ENCODE measurements at regions not wholly inside any gene's neighbourhood (a gene's known extent, or its start where the extent isn't known, plus 50 kb on each side); places are given as distances from the start of the nearest gene placed in this dataset.

- no peak overlapping the region for H3K4me3 ChIP-seq (ENCODE audit: low read depth, low read length)
- TF ChIP-seq POLR2A (IDR thresholded peaks at IDR 0.05; ENCODE audit: extremely low read depth, insufficient read length) (no peak), CTCF (IDR thresholded peaks at IDR 0.05; ENCODE audit: low read depth, low read length) (no peak), MYC (IDR thresholded peaks at IDR 0.05; ENCODE audit: low read depth, low read length) (no peak)
- TF ChIP-seq, protein P1, sequence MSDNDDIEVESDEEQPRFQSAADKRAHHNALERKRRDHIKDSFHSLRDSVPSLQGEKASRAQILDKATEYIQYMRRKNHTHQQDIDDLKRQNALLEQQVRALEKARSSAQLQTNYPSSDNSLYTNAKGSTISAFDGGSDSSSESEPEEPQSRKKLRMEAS (IDR thresholded peaks at IDR 0.05; ENCODE audit: low read depth, low read length): no peak
- DNase-seq (ENCODE audit: low read depth): no peak
Measured at GRCh38 chr5:149432911-149433401, 53.9 kb upstream of the IL17B start.

- no peak for DNase-seq (ENCODE audit: low read depth)
- no peak overlapping the region for H3K4me3 ChIP-seq (ENCODE audit: low read depth, low read length)
- TF ChIP-seq POLR2A (IDR thresholded peaks at IDR 0.05; ENCODE audit: extremely low read depth, insufficient read length): no peak
- no peak for TF ChIP-seq MYC (IDR thresholded peaks at IDR 0.05; ENCODE audit: low read depth, low read length)
- TF ChIP-seq, protein P1 (IDR thresholded peaks at IDR 0.05; ENCODE audit: low read depth, low read length): no peak
- TF ChIP-seq CTCF (IDR thresholded peaks at IDR 0.05; ENCODE audit: low read depth, low read length): no peak
Measured at GRCh38 chr5:149432376-149432775, 53.3 kb upstream of the IL17B start.

DNA sequence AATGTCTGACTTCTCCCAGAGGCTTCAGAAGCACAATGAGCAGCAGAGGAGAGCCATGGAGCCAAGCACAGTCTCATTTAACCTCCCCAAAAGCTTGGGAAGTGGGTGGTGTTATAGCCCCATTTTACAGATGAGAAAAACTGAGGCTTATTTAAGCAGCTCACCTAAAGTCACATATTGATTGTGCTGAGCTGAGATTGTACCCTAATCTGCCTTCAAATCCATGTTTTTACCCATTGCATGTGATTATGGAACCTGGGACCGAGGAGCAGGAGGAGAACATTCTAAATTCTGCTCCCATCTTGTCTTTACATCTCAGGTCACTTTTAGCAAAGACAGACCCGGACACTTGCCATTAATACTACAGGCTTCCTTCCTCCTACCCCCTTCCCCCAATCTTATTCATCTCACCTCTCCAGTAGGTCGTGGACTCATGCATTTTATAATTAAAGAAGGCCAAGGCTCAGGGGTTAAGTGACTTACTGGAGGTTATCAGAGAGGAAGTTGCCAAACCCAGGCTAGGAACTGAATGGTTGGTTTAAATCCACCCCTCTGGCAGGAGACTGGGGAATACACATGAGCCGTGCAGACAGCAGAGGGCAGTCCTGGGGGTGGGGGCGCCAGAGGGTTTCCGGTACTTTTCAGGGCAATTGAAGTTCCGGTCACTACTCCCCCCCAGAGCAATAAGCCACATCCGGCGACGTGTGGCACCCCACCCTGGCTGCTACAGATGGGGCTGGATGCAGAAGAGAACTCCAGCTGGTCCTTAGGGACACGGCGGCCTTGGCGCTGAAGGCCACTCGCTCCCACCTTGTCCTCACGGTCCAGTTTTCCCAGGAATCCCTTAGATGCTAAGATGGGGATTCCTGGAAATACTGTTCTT, 51.0 kb upstream of the IL17B start:
- peak overlapping the region; percentile 65 for H3K4me3 ChIP-seq (ENCODE audit: low read depth, low read length)
- TF ChIP-seq MYC (IDR thresholded peaks at IDR 0.05; ENCODE audit: low read depth, low read length) (peak; percentile 63), POLR2A (IDR thresholded peaks at IDR 0.05; ENCODE audit: extremely low read depth, insufficient read length) (peak; percentile 37), CTCF (IDR thresholded peaks at IDR 0.05; ENCODE audit: low read depth, low read length) (peak; percentile 44)
- TF ChIP-seq, protein P1 (IDR thresholded peaks at IDR 0.05; ENCODE audit: low read depth, low read length): peak; percentile 41
- peak; percentile 94 for DNase-seq (ENCODE audit: low read depth)
